Ascending aorta (tissue), 2 donors: ENCODE measurements at regions not wholly inside any gene's neighbourhood (a gene's known extent, or its start where the extent isn't known, plus 50 kb on each side); places are given as distances from the start of the nearest gene placed in this dataset.

Experiments
- DNase-seq, 2 donors: peaks; one replicate each; pipeline ENCODE4 v3.0.0-alpha.2; 2019; ENCODE audit warnings: low spot score in 2 of 2
- H3K27ac ChIP-seq, 2 donors: fragments of 200-600 bp; sonication (generic); one replicate each; pipeline ENCODE4 v1.5.1; 2016 to 2017; ENCODE audit warnings: mild to moderate bottlenecking in 1 of 2
- H3K27me3 ChIP-seq: fragments of 200-600 bp; sonication (generic); one replicate; pipeline ENCODE4 v1.5.1; 2017
- H3K36me3 ChIP-seq, 2 donors: fragments of 200-600 bp; sonication (generic); one replicate each; pipeline ENCODE4 v1.5.1; 2016
- H3K4me1 ChIP-seq, 2 donors: fragments of 200-600 bp; sonication (generic); one replicate each; pipeline ENCODE4 v1.5.1; 2016 to 2017; ENCODE audit warnings: mild to moderate bottlenecking in 1 of 2
- H3K4me3 ChIP-seq, 2 donors: fragments of 200-600 bp; sonication (generic); one replicate each; pipeline ENCODE4 v1.5.1; 2016 to 2017; ENCODE audit warnings: mild to moderate bottlenecking in 1 of 2
- H3K9me3 ChIP-seq, 2 donors: fragments of 200-600 bp; sonication (generic); one replicate each; pipeline ENCODE4 v1.5.1; 2016
- CTCF ChIP-seq, 3 experiments: fragments of 200-600 bp in 2 of 3; fragments of 450-650 bp in 1 of 3; sonication (generic) in 2 of 3; IDR thresholded peaks; one replicate each; pipeline ENCODE4 v1.5.1; 2016 to 2019; ENCODE audit warnings: antibody characterized with exemption in 3 of 3, mild to moderate bottlenecking in 1 of 3, moderate library complexity in 1 of 3
- intact Hi-C: fragments of 100-400 bp; cut with DNase I; formaldehyde crosslinking; loops from one replicate; pipeline ENCODE4 v1.15.1; 2023

- Histone ChIP-seq H3K27me3 (no peaks in the 10 kb centered on the region), H3K27ac (no peak overlapping the region), H3K4me1 (no peaks in the 10 kb centered on the region), H3K36me3 (no peaks in the 10 kb centered on the region), H3K9me3 (no peaks in the 10 kb centered on the region), H3K4me3 (no peak overlapping the region)
- no peak for DNase-seq
- intact Hi-C loops, result no loop called here
- no peak for TF ChIP-seq CTCF (IDR thresholded peaks at IDR 0.05)
Observed at GRCh38 chr11:70727021-70727420, 328.7 kb downstream of the CTTN start.

DNA sequence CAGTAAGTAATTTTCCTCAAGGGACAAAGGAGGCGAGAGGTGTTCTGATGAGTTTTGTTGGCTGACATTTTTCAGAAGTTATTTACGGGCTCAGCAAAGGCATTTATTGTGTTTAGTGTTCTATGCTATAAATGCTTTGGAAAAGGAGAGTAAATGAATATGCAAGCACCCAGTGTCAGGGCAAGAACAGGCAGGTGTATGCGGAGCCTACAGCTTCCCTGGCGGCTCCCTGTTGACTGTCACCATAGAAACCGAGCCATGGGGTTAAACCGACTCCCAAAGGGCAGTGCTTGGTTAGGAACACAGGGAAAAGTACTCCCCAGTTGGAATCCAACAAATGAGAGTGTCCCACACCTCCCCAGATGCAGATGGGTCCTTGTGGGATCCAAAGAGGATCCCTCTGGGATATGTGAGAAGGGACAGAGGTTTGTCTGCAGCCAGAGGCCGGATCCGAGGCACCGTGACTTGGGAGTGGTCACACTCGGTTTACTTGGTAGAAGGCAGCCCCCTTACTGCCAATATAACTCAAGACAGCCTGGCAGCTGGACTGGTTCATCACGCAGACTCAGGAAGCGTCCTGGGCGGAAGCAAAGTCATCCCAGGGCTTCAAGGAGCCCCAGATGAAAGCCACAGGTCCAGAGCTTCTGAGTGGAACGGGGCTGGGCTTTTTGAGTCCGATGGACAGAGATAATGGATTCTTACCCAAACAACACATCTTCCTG lies 329.7 kb downstream of the CTTN start:
- Histone ChIP-seq H3K36me3 (no peaks in the 10 kb centered on the region), H3K9me3 (no peaks in the 10 kb centered on the region), H3K4me3 (no peak overlapping the region), H3K27ac (no peak overlapping the region), H3K27me3 (no peaks in the 10 kb centered on the region), H3K4me1 (no peaks in the 10 kb centered on the region)
- intact Hi-C loops, result no loop called here
- TF ChIP-seq CTCF (IDR thresholded peaks at IDR 0.05), result no peak
- no peak for DNase-seq

DNA sequence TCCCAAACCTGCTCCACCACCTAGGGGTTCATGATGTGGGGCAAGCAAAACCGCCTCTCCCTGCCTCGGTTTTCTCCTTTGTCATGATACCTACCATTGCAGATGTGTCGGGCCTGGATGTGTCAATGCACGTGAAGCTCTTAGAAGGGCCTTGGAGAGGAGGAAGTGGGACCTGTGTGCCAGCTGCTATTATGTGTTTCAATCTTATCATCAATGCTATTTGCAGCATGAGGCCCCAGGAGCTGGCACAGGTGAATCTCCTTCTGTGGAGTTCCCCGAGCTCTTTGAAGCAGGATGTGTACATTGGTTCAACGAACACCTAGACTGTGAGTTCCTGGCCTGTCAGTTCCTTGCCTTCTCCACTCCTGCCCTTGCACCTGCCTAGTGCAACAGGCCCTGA lies 331.6 kb downstream of the CTTN start:
- Histone ChIP-seq H3K4me1 (no peaks in the 10 kb centered on the region), H3K27ac (no peak overlapping the region), H3K9me3 (no peaks in the 10 kb centered on the region), H3K27me3 (no peaks in the 10 kb centered on the region), H3K36me3 (no peaks in the 10 kb centered on the region), H3K4me3 (no peak overlapping the region)
- no peak for TF ChIP-seq CTCF (IDR thresholded peaks at IDR 0.05)
- no peak for DNase-seq
- intact Hi-C loops, result no loop called here

DNA sequence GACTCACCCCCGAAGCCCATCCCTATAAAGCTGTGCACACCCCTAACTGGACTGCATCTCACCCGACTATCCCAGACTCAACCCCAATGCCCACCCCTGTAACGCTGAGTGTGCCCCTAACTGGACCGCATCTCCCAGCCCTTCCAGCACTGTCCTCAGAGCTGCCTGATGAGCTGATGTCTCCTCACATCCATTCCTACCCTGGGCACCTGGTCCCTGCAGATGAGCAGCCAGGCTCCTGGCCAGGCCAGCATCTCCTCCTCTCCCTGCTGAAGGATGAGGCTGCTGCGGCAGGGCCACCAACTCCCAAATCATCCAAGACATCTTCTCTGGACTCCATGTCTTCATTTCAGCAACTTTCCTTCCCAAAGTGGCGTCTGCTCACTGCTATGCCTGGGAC lies 332.1 kb downstream of the CTTN start:
- Histone ChIP-seq H3K4me1 (no peaks in the 10 kb centered on the region), H3K36me3 (no peaks in the 10 kb centered on the region), H3K4me3 (no peak overlapping the region), H3K9me3 (no peaks in the 10 kb centered on the region), H3K27ac (no peak overlapping the region), H3K27me3 (no peaks in the 10 kb centered on the region)
- intact Hi-C loops, result no loop called here
- DNase-seq, result no peak
- TF ChIP-seq CTCF (IDR thresholded peaks at IDR 0.05), result no peak

DNA sequence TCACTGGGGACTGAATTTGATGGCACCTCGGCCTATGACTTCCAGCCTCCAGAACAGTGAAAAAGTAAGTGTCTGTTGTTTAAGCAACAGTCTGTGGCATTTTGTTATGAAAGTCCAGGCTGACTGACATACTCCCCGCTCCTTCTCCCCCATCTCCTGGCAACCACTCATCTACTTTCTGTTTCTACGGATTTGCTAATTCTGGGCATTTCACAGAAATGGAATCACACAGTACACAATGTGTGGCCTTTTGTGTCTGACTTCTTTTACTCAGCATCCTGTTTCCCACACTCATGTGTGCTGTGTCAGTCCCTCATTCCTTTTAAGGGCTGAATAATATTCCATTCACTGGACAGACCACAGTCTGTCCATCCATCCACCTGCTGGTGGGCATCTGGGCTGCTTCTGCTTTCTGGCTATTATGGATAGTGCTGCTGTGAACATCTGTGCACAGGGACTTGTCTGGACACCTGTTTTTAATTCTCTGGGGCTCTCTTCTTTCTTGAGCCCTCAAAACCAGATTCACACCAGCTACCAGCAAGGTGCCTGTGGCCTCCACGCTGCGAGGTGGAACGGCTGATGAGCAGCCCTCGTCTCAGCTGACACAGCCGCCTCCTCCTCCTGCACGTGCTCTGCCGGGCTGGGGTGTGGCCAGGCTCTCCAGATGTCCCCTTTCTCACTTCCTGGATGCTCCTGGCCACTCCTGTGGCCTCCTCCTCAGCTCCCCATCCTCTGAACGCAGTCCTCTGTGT lies 333.1 kb downstream of the CTTN start:
- intact Hi-C loops, result no loop called here
- TF ChIP-seq CTCF (IDR thresholded peaks at IDR 0.05), result no peak
- DNase-seq, result no peak

More for the DNA sequence above, 333.1 kb downstream of the CTTN start:
- H3K9me3 ChIP-seq, result no peaks in the 10 kb centered on the region
- H3K4me3 ChIP-seq, result no peak overlapping the region
- H3K4me1 ChIP-seq, result no peaks in the 10 kb centered on the region
- no peaks in the 10 kb centered on the region for H3K36me3 ChIP-seq
- no peaks in the 10 kb centered on the region for H3K27me3 ChIP-seq
- no peak overlapping the region for H3K27ac ChIP-seq
